Calu3 (cell line): ENCODE measurements at regions not wholly inside any gene's neighbourhood (a gene's known extent, or its start where the extent isn't known, plus 50 kb on each side); places are given as distances from the start of the nearest gene placed in this dataset.

Source experiments
- BruUV-seq: library from RNA; stranded (reverse); fragments of 400-500 nt; replicated peaks from 2 replicates; lab custom pipeline; 2021; lab: Mats Ljungman, UMichigan
- CTCF ChIA-PET: fragments of 300-600 bp; sonication (Branson Sonifier 250); formaldehyde crosslinking; loops from one replicate; lab custom pipeline; 2022; ENCODE audit warnings: antibody characterized with exemption; lab: Charles Lee
- DNase-seq: peaks from one replicate; pipeline ENCODE4 v3.0.0; 2022
- H3K27ac Mint-ChIP-seq: one replicate; pipeline ENCODE4 v1.8.0; 2022; ENCODE audit warnings: mixed read lengths; ENCODE audit not compliant: unreplicated experiment
- H3K27me3 Mint-ChIP-seq: one replicate; pipeline ENCODE4 v1.8.0; 2022; ENCODE audit warnings: mixed read lengths; ENCODE audit not compliant: unreplicated experiment
- H3K36me3 Mint-ChIP-seq: one replicate; pipeline ENCODE4 v1.8.0; 2022; ENCODE audit warnings: mild to moderate bottlenecking, moderate library complexity, mixed read lengths; ENCODE audit not compliant: insufficient read depth, unreplicated experiment
- H3K4me1 Mint-ChIP-seq: one replicate; pipeline ENCODE4 v1.8.0; 2022; ENCODE audit warnings: mild to moderate bottlenecking, low read depth, mixed read lengths; ENCODE audit not compliant: unreplicated experiment
- H3K4me3 Mint-ChIP-seq: one replicate; pipeline ENCODE4 v1.8.0; 2022; ENCODE audit warnings: mild to moderate bottlenecking, low read depth, moderate library complexity, mixed read lengths; ENCODE audit not compliant: unreplicated experiment
- H3K9me3 Mint-ChIP-seq: one replicate; pipeline ENCODE4 v1.8.0; 2022; ENCODE audit warnings: low read depth, mixed read lengths; ENCODE audit not compliant: unreplicated experiment
- CTCF ChIP-seq: fragments of 200-600 bp; IDR thresholded peaks from one replicate; pipeline ENCODE4 v1.8.0; 2022; ENCODE audit warnings: antibody characterized with exemption; ENCODE audit not compliant: unreplicated experiment
- intact Hi-C: fragments of 100-400 bp; cut with micrococcal nuclease; formaldehyde crosslinking; loops from one replicate; pipeline ENCODE4 v1.10.0; 2022; ENCODE audit not compliant: unreplicated experiment

- CTCF ChIA-PET, result no interaction called here
- Mint-ChIP-seq H3K4me1 (no peaks in the 10 kb centered on the region), H3K4me3 (no peak overlapping the region), H3K27me3 (no peaks in the 10 kb centered on the region), H3K27ac (no peak overlapping the region), H3K36me3 (no peaks in the 10 kb centered on the region), H3K9me3 (no peaks in the 10 kb centered on the region)
- no peak for TF ChIP-seq CTCF
- BruUV-seq, result no TSS peak
- intact Hi-C loops, result no loop called here
- no peak for DNase-seq
Observed at GRCh38 chr3:18898911-18899310, 249.4 kb upstream of the KCNH8 start.

GRCh38 chr3:18892756-18893155 lies 255.6 kb upstream of the KCNH8 start:
- Mint-ChIP-seq H3K4me1 (no peaks in the 10 kb centered on the region), H3K9me3 (no peaks in the 10 kb centered on the region), H3K27ac (no peak overlapping the region), H3K27me3 (no peaks in the 10 kb centered on the region), H3K36me3 (no peaks in the 10 kb centered on the region), H3K4me3 (no peak overlapping the region)
- no peak for DNase-seq
- CTCF ChIA-PET, result no interaction called here
- BruUV-seq, result no TSS peak
- intact Hi-C loops, result no loop called here
- TF ChIP-seq CTCF, result no peak

- no TSS peak for BruUV-seq
- H3K9me3 Mint-ChIP-seq, result no peaks in the 10 kb centered on the region
- no peak overlapping the region for H3K4me3 Mint-ChIP-seq
- no peak for TF ChIP-seq CTCF
- no peaks in the 10 kb centered on the region for H3K36me3 Mint-ChIP-seq
- no peaks in the 10 kb centered on the region for H3K27me3 Mint-ChIP-seq
- no peaks in the 10 kb centered on the region for H3K4me1 Mint-ChIP-seq
- intact Hi-C loops, result no loop called here
- H3K27ac Mint-ChIP-seq, result no peak overlapping the region
- no peak for DNase-seq
- CTCF ChIA-PET, result no interaction called here
Observed at GRCh38 chr3:18892047-18892446, 256.3 kb upstream of the KCNH8 start.

GRCh38 chr3:18891641-18892040 lies 256.7 kb upstream of the KCNH8 start:
- CTCF ChIA-PET, result no interaction called here
- H3K36me3 Mint-ChIP-seq, result no peaks in the 10 kb centered on the region
- intact Hi-C loops, result no loop called here
- no TSS peak for BruUV-seq
- no peak overlapping the region for H3K4me3 Mint-ChIP-seq
- TF ChIP-seq CTCF, result no peak
- H3K4me1 Mint-ChIP-seq, result no peaks in the 10 kb centered on the region
- DNase-seq, result no peak
- H3K27me3 Mint-ChIP-seq, result no peaks in the 10 kb centered on the region
- H3K27ac Mint-ChIP-seq, result no peak overlapping the region
- peaks cover 2% of the 10 kb centered on the region for H3K9me3 Mint-ChIP-seq
